Endothelial cell of umbilical vein (primary cell): ENCODE measurements at regions not wholly inside any gene's neighbourhood (a gene's known extent, or its start where the extent isn't known, plus 50 kb on each side); places are given as distances from the start of the nearest gene placed in this dataset.
A peak's percentile ranks its signal among the peaks of the same experiment; 100 is the strongest.

Experiments used
- BruUV-seq: library from RNA; stranded (reverse); fragments of 400-500 nt; replicated peaks from 2 replicates; lab custom pipeline; 2021; lab: Mats Ljungman, UMichigan
- CTCF ChIA-PET: fragments of 300-600, 350-600 bp; sonication (Branson Sonifier 250); formaldehyde crosslinking; loops from one replicate; lab custom pipeline; 2021; ENCODE audit warnings: antibody characterized with exemption, inconsistent platforms; lab: Charles Lee
- POLR2A ChIA-PET: fragments of 300-600, 350-600 bp; sonication (Branson Sonifier 250); formaldehyde crosslinking; loops from one replicate; lab custom pipeline; 2021; ENCODE audit warnings: antibody characterized with exemption, inconsistent platforms; lab: Charles Lee
- DNase-seq: peaks from one replicate; pipeline ENCODE4 v3.0.0-alpha.2; 2011; ENCODE audit warnings: low read depth, low spot score
- FAIRE-seq: peaks from 2 replicates; lab custom pipeline; 2011; peaks lifted over from hg19 to GRCh38; lab: Jason Lieb, UNC
- H2AFZ ChIP-seq: 2 replicates; pipeline ENCODE4 v1.6.0; 2012; ENCODE audit warnings: low read depth, low read length, control low read depth, inconsistent platforms
- H3K27ac ChIP-seq: 2 replicates; pipeline ENCODE4 v1.5.1; 2011; ENCODE audit warnings: low read depth, mild to moderate bottlenecking, control low read depth, low read length, moderate library complexity; ENCODE audit not compliant: insufficient read depth
- H3K27me3 ChIP-seq, 2 experiments: 2 replicates each; pipeline versions ENCODE4 v1.6.0 to v1.6.1; 2011; ENCODE audit warnings: low read length in 2 of 2, mixed read lengths in 1 of 2; ENCODE audit not compliant: control insufficient read depth in 2 of 2, insufficient read depth in 2 of 2
- H3K36me3 ChIP-seq, 2 experiments: 2 replicates in 1 of 2; 3 replicates in 1 of 2; pipeline ENCODE4 v1.5.1; 2011; ENCODE audit warnings: low read length in 2 of 2, mild to moderate bottlenecking in 1 of 2, moderate library complexity in 1 of 2; ENCODE audit not compliant: control insufficient read depth in 2 of 2, insufficient read depth in 2 of 2; ENCODE audit errors: extremely low read depth in 1 of 2
- H3K4me1 ChIP-seq: 3 replicates; pipeline ENCODE4 v1.5.1; 2011; ENCODE audit warnings: mild to moderate bottlenecking, low read length; ENCODE audit not compliant: control insufficient read depth, insufficient read depth; ENCODE audit errors: extremely low read depth
- H3K4me2 ChIP-seq: 2 replicates; pipeline ENCODE4 v1.6.1; 2011; ENCODE audit warnings: low read length, control low read depth, mixed read lengths; ENCODE audit not compliant: insufficient read depth
- H3K4me3 ChIP-seq, 3 experiments: fragments of 200-600 bp in 1 of 3; sonication (generic), shearing (Covaris generic) in 1 of 3; replicated peaks in 1 of 3; 2 replicates each; pipeline ENCODE4 v1.5.1; 2011 to 2016; ENCODE audit warnings: control low read depth in 3 of 3, low read length in 3 of 3, mild to moderate bottlenecking in 2 of 3, inconsistent platforms in 1 of 3, low read depth in 1 of 3, moderate library complexity in 1 of 3; ENCODE audit not compliant: insufficient read depth in 1 of 3
- H3K79me2 ChIP-seq: 2 replicates; pipeline ENCODE4 v1.6.0; 2012; ENCODE audit warnings: low read length, inconsistent platforms; ENCODE audit not compliant: control insufficient read depth, insufficient read depth
- H3K9ac ChIP-seq: replicated peaks from 2 replicates; pipeline ENCODE3; 2011; ENCODE audit warnings: low read length, control low read depth; ENCODE audit not compliant: insufficient read depth; ENCODE audit errors: extremely low read depth
- H3K9me1 ChIP-seq: replicated peaks from 3 replicates; pipeline ENCODE4 v1.6.0; 2011; ENCODE audit warnings: mild to moderate bottlenecking, low read length; ENCODE audit not compliant: control insufficient read depth, insufficient read depth; ENCODE audit errors: extremely low read depth
- H3K9me3 ChIP-seq: replicated peaks from 2 replicates; pipeline ENCODE4 v1.5.1; 2012; ENCODE audit warnings: low read length, inconsistent platforms; ENCODE audit not compliant: control insufficient read depth, insufficient read depth
- H4K20me1 ChIP-seq: replicated peaks from 2 replicates; pipeline ENCODE3; 2011; ENCODE audit warnings: mild to moderate bottlenecking, low read length; ENCODE audit not compliant: control insufficient read depth, insufficient read depth; ENCODE audit errors: extremely low read depth
- EZH2 ChIP-seq: IDR thresholded peaks from 2 replicates; pipeline ENCODE4 v1.6.1; 2012; ENCODE audit warnings: borderline replicate concordance, low read depth, mild to moderate bottlenecking, moderate library complexity, low read length, inconsistent platforms; ENCODE audit not compliant: severe bottlenecking
- FOS ChIP-seq: IDR thresholded peaks from 2 replicates; pipeline ENCODE4 v1.6.1; 2011; ENCODE audit warnings: mild to moderate bottlenecking, low read length, moderate library complexity, borderline replicate concordance; ENCODE audit not compliant: insufficient read depth
- GATA2 ChIP-seq: IDR thresholded peaks from 2 replicates; pipeline ENCODE4 v1.7.0; 2011; ENCODE audit warnings: low read depth, mild to moderate bottlenecking, moderate library complexity, mixed read lengths, low read length; ENCODE audit not compliant: insufficient read length, insufficient read depth
- JUN ChIP-seq: IDR thresholded peaks from 2 replicates; pipeline ENCODE4 v1.6.1; 2011; ENCODE audit warnings: borderline replicate concordance, low read depth; ENCODE audit not compliant: insufficient read length, insufficient read depth
- MYC ChIP-seq: IDR thresholded peaks from one replicate; pipeline ENCODE4 v1.6.1; 2011; ENCODE audit warnings: mild to moderate bottlenecking, low read depth, low read length
- POLR2A ChIP-seq: IDR thresholded peaks from 2 replicates; pipeline ENCODE4 v1.6.1; 2012; ENCODE audit warnings: low read depth, mild to moderate bottlenecking, control low read depth, low read length
- POLR2AphosphoS5 ChIP-seq: IDR thresholded peaks from 2 replicates; pipeline ENCODE4 v1.6.1; 2012; ENCODE audit warnings: low read depth, mild to moderate bottlenecking, control low read depth, low read length, moderate library complexity; ENCODE audit not compliant: insufficient read depth
- dilution Hi-C: fragments of 300-500 bp; cut with MboI; formaldehyde crosslinking; loops from one replicate; pipeline ENCODE4 v1.15.0; 2019; ENCODE audit warnings: low sequenced_read_pairs; ENCODE audit not compliant: extremely low pct_ligation_motif_present
- intact Hi-C: fragments of 100-400 bp; cut with micrococcal nuclease; formaldehyde crosslinking; loops from one replicate; pipeline ENCODE4 v1.10.0; 2022
- TF ChIP-seq, protein P1 (sequence below), 2 donors: IDR thresholded peaks; 1 replicate in 1 of 2; 2 replicates in 1 of 2; pipeline ENCODE4 v1.5.1; 2011; ENCODE audit warnings: low read length in 2 of 2, mild to moderate bottlenecking in 2 of 2, moderate library complexity in 2 of 2, control low read depth in 1 of 2, inconsistent platforms in 1 of 2, low read depth in 1 of 2; ENCODE audit not compliant: insufficient read depth in 1 of 2; ENCODE audit errors: extremely low read depth in 1 of 2
- TF ChIP-seq, protein P2 (sequence below): IDR thresholded peaks from 2 replicates; pipeline ENCODE4 v1.6.1; 2011; ENCODE audit not compliant: insufficient read depth, insufficient read length

DNA sequence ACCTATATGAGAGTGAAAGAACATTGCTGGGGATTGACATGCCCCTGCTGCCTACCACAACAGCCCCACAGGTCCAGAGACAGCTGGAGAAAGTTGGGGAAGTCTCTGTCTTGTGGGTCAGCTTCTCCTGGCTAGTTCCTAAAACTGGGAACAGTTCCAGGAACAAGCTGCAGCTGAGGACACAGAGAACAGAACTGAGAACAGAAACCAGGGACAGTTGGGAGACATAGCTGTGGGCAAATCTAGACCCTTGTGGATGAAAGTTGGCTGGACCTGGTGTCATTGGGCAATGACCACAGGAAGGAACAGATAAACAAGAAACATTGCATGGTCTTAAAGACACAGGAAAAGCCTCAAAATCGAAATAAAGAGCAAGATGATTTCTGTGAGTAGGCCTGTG is 58.3 kb upstream of the MOCS2 start:
- H3K36me3 ChIP-seq, result no peaks in the 10 kb centered on the region
- CTCF ChIA-PET, result interaction anchor here (0.5 to 2.1 kb wide), 3 partner anchors 263 to 1067 kb away, joined by 5 to 6 read pairs (median 5); no protein-coding TSS in a partner anchor
- no peak overlapping the region for H3K4me2 ChIP-seq
- peaks cover 2 to 12% of the 10 kb centered on the region in 2 experiments for H3K27me3 ChIP-seq
- no peak overlapping the region for H3K4me3 ChIP-seq
- intact Hi-C loops (no loop called here), dilution Hi-C loops (no loop called here)
- no peak overlapping the region for H3K9ac ChIP-seq
- H3K9me3 ChIP-seq, result no peaks in the 10 kb centered on the region
- FAIRE-seq (no peak), DNase-seq (peak; percentile 12)
- TF ChIP-seq POLR2AphosphoS5 (no peak), JUN (no peak), EZH2 (no peak), FOS (no peak), POLR2A (no peak), GATA2 (no peak), MYC (no peak)
- TF ChIP-seq, protein P1, sequence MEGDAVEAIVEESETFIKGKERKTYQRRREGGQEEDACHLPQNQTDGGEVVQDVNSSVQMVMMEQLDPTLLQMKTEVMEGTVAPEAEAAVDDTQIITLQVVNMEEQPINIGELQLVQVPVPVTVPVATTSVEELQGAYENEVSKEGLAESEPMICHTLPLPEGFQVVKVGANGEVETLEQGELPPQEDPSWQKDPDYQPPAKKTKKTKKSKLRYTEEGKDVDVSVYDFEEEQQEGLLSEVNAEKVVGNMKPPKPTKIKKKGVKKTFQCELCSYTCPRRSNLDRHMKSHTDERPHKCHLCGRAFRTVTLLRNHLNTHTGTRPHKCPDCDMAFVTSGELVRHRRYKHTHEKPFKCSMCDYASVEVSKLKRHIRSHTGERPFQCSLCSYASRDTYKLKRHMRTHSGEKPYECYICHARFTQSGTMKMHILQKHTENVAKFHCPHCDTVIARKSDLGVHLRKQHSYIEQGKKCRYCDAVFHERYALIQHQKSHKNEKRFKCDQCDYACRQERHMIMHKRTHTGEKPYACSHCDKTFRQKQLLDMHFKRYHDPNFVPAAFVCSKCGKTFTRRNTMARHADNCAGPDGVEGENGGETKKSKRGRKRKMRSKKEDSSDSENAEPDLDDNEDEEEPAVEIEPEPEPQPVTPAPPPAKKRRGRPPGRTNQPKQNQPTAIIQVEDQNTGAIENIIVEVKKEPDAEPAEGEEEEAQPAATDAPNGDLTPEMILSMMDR (IDR thresholded peaks at IDR 0.05; ENCODE audit: extremely low read depth in 1 of 2, insufficient read depth in 1 of 2, low read depth in 1 of 2, low read length in 2 of 2), result no peak
- TF ChIP-seq, protein P2, sequence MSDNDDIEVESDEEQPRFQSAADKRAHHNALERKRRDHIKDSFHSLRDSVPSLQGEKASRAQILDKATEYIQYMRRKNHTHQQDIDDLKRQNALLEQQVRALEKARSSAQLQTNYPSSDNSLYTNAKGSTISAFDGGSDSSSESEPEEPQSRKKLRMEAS, result no peak
- no peak overlapping the region for H3K27ac ChIP-seq
- H3K9me1 ChIP-seq, result no peaks in the 10 kb centered on the region
- H3K4me1 ChIP-seq, result no peaks in the 10 kb centered on the region
- BruUV-seq, result no TSS peak
- no peaks in the 10 kb centered on the region for H4K20me1 ChIP-seq
- H2AFZ ChIP-seq, result no peak overlapping the region
- no peaks in the 10 kb centered on the region for H3K79me2 ChIP-seq
- POLR2A ChIA-PET, result no interaction called here
